Stomach smooth muscle (tissue), 2 donors: ENCODE measurements at regions not wholly inside any gene's neighbourhood (a gene's known extent, or its start where the extent isn't known, plus 50 kb on each side); places are given as distances from the start of the nearest gene placed in this dataset.
A peak's percentile ranks its signal among the peaks of the same experiment; 100 is the strongest.

Source experiments
- H3K27ac ChIP-seq: one replicate; pipeline ENCODE4 v1.7.0; 2013; ENCODE audit warnings: mild to moderate bottlenecking, low read length, inconsistent platforms
- H3K27me3 ChIP-seq, 2 donors: one replicate each; pipeline ENCODE4 v1.7.0; 2013; ENCODE audit warnings: low read length in 2 of 2; ENCODE audit not compliant: insufficient read depth in 2 of 2, control insufficient read depth in 1 of 2
- H3K36me3 ChIP-seq, 2 donors: one replicate each; pipeline ENCODE4 v1.7.0; 2013; ENCODE audit warnings: low read length in 2 of 2; ENCODE audit not compliant: control insufficient read depth in 2 of 2, insufficient read depth in 2 of 2
- H3K4me1 ChIP-seq: one replicate; pipeline ENCODE4 v1.7.0; 2013; ENCODE audit warnings: low read length; ENCODE audit not compliant: control insufficient read depth, insufficient read depth
- H3K4me3 ChIP-seq, 2 donors: one replicate each; pipeline ENCODE4 v1.7.0; 2013; ENCODE audit warnings: low read length in 2 of 2
- H3K9ac ChIP-seq, 2 donors: one replicate each; pipeline ENCODE4 v1.7.0; 2013; ENCODE audit warnings: low read length in 2 of 2, mild to moderate bottlenecking in 1 of 2
- H3K9me3 ChIP-seq, 2 donors: one replicate each; pipeline ENCODE4 v1.7.0; 2013; ENCODE audit warnings: low read length in 2 of 2; ENCODE audit not compliant: control insufficient read depth in 2 of 2
- donor health status: healthy.
- donor health status: Pancreatic carcinoma.

DNA sequence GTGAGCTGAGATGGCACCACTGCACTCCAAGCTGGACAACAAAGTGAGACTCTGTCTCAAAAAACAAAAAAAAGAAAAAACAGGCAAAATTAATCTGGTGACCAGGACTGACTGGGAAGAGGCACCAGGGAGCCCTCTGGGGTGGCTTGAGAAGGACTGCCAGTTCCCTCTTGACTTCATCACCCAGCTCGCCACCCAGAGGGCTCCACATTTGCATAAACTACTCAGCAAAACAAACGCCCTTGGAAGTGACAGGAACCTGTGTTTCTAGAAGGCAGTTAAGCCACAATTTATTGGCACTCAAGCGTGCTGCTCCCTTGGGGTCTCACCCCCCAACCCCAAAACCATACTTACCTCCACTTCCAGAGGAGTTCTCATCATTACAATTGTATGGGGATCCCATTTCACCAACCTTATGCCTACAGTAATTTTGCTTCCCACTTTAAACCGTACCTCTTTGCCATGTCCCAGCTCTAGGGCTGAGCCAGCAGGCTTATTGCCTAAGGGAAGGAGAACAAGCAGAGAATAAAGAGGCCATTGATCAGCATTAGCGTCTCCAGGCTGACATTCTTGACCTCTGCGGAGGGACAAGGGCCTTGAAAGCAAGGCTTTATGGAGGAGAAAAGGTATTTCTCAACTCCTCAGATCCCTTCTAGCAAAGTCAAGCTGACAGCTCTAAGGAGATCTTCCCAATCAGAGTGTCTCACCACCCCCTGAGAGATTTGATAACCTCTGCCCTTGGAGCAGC is 357.4 kb downstream of the SHQ1 start:
- H3K9ac ChIP-seq = no peak overlapping the region

DNA sequence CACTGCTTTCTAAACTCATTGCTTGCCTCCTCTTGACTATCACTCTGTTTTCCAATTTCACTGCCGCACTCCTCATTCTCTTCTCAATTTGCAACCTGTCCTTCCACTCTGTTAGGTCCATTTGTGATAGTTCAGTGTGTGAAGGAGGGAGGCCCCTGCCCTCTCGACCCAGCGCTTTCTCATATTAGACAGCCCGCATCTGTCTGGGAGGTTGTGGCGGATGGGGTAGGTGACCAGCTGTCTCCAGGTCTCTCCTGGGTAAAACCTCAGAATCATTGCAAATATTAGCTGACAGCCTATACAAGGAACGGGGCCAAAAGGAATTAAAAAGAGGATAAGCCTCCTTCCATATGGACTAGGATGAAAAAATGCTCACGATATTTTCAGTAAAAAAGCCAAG is 358.3 kb downstream of the SHQ1 start:
- no peak overlapping the region for H3K9ac ChIP-seq
- no peak overlapping the region for H3K4me3 ChIP-seq
- peaks cover 0 to 4% of the 10 kb centered on the region in 2 donors for H3K9me3 ChIP-seq
- no peak overlapping the region for H3K27ac ChIP-seq
- no peaks in the 10 kb centered on the region for H3K36me3 ChIP-seq
- H3K27me3 ChIP-seq = no peaks in the 10 kb centered on the region
- peaks cover 16% of the 10 kb centered on the region for H3K4me1 ChIP-seq

More for the DNA sequence above, 357.4 kb downstream of the SHQ1 start:
- H3K4me3 ChIP-seq = no peak overlapping the region
- H3K4me1 ChIP-seq = peaks cover 11% of the 10 kb centered on the region
- no peak overlapping the region for H3K27ac ChIP-seq
- no peaks in the 10 kb centered on the region for H3K36me3 ChIP-seq
- peaks cover 0 to 4% of the 10 kb centered on the region in 2 donors for H3K9me3 ChIP-seq
- H3K27me3 ChIP-seq = no peaks in the 10 kb centered on the region

DNA sequence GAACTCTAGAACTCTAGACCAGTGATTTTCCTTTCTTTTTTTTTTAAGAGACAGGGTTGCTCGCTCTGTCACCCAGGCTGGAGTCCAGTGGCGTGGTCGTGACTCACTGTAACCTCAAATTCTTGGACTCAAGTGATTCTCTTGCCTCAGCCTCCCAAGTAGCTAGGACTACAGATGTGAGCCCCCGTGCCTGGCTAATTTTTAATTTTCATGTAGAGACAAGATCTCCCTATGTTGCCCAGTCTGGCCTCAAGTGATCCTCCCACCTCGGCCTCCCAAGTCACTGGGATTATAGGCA is 359.6 kb downstream of the SHQ1 start:
- no peak overlapping the region for H3K27ac ChIP-seq
- no peak overlapping the region for H3K4me3 ChIP-seq
- H3K36me3 ChIP-seq = no peaks in the 10 kb centered on the region
- no peaks in the 10 kb centered on the region for H3K9me3 ChIP-seq
- H3K9ac ChIP-seq = no peak overlapping the region
- H3K27me3 ChIP-seq = no peaks in the 10 kb centered on the region
- peaks cover 16% of the 10 kb centered on the region for H3K4me1 ChIP-seq

DNA sequence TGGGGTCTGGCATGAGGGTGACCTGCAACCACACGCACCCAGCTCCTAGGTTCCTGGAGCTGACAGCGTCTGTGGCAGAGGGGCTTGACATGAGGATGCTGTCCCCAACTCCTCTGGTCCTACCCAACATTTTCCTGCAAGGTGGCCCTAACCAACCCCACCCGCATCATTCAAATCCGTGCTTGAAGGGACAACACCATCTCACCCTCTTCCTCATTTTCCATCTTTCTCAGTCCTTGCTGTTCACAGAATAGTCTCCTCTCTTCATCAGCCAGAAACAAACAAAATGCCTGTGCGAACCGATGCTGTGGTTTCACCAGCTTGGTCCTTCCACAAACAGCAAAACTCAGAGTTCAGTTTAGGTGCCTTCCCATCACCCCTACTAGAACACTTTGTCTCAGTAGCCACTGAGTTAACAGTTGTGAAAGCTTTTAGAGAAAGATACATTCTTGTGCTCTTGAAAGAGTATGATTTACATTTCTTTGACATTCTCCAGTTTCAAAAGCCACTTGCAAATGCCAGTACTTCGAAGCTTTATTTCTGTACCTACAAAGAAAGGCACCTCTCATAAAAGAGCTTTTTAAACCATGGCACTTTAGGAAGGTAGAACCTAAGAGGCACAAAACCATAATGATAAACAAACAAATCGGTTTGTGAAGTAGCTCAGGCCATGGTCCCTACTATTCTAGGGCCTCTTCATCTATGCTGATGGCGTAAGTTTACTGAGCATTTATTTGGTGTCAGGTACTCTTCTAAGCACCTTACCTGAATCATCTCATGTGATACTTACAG is 360.1 kb downstream of the SHQ1 start:
- Histone ChIP-seq H3K9me3 (no peaks in the 10 kb centered on the region), H3K36me3 (no peaks in the 10 kb centered on the region), H3K9ac (no peak overlapping the region), H3K27ac (no peak overlapping the region), H3K27me3 (no peaks in the 10 kb centered on the region), H3K4me1 (peaks cover 16% of the 10 kb centered on the region), H3K4me3 (no peak overlapping the region)

DNA sequence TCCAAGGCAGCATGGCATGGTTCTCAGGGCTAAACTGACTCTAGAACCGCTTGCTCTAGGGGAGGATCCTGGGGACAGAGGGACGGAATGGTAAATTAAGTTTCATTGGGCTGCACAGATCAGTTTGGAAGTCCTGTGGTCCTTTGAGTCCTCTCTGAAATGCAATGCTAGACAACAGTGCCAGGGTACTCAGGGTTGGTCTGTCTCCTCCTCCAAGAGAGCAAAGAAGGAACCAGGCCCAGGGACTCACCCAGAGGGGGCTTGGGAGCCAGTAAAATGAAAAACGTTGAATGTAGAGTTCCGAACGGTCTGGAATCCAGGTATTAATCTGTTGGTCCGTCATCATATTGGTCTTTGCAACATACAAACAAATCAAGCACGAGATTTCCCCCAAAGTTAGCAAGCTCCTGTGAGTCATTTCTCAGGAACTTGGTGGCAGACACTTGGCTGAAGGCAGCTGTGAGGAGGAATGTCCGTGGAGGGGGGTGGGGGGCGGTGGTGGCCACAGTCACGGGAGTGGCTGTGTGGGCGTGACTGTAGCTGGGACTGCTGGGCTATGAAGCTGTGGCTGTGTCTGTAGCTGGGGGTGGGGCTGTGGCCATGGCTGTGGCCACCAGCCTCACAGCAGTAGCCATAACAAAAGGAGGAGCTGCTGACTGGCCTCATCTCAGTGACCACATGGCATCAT is 361.0 kb downstream of the SHQ1 start:
- no peak overlapping the region for H3K4me3 ChIP-seq
- no peaks in the 10 kb centered on the region for H3K9me3 ChIP-seq
- no peak overlapping the region for H3K9ac ChIP-seq
- H3K27me3 ChIP-seq = no peaks in the 10 kb centered on the region
- no peaks in the 10 kb centered on the region for H3K36me3 ChIP-seq
- H3K27ac ChIP-seq = no peak overlapping the region
- H3K4me1 ChIP-seq = peaks cover 20% of the 10 kb centered on the region

DNA sequence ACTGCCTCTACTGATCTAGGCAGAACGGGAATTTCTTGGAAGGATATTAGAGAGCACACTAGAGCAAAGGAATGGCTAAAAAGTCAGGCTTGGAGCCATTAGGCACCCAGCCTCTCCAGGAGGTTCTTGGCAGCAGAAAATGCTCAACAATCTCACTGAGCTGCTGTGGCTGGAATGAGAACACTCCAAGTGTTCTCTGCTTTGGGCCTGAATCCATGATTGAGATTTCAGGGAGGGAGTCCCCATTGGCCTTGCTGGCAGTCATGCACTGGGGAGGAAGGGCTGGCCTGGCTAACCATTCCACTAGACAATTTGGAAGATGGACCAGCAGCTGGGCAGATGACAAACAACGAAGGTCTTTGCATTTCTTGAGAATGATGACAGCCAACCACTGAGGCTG is 362.6 kb downstream of the SHQ1 start:
- Histone ChIP-seq H3K27me3 (no peaks in the 10 kb centered on the region), H3K27ac (no peak overlapping the region), H3K4me1 (peaks cover 20% of the 10 kb centered on the region), H3K9me3 (no peaks in the 10 kb centered on the region), H3K4me3 (no peak overlapping the region), H3K9ac (no peak overlapping the region), H3K36me3 (no peaks in the 10 kb centered on the region)

DNA sequence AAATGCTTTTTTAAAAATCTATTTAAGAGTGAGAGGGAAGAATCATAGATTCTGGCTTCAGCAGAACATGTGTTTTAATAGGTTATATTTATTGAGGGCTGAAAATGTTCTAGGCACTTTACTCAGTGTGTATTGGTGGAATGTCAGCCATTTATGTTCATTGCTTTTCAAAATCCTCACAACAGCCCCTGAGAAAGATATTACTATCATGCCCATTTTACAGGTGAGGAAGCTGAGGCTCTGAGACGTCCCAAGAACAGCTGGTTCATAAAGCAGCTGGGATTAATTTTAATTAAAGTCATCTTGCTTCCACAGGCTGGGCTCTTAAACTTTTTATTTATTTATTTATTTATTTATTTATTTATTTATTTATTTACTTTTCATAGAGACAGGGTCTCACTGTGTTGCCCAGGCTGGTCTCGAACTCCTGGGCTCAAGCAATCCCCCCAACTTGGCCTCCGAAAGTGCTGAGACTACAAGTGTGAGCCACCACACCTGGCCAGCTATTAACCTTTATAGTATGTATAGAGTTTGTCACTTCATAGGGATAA is 364.6 kb downstream of the SHQ1 start:
- H3K9me3 ChIP-seq = no peaks in the 10 kb centered on the region
- no peak overlapping the region for H3K9ac ChIP-seq
- no peaks in the 10 kb centered on the region for H3K27me3 ChIP-seq
- H3K27ac ChIP-seq = no peak overlapping the region
- H3K4me3 ChIP-seq = no peak overlapping the region
- H3K4me1 ChIP-seq = peaks cover 20% of the 10 kb centered on the region
- no peaks in the 10 kb centered on the region for H3K36me3 ChIP-seq

DNA sequence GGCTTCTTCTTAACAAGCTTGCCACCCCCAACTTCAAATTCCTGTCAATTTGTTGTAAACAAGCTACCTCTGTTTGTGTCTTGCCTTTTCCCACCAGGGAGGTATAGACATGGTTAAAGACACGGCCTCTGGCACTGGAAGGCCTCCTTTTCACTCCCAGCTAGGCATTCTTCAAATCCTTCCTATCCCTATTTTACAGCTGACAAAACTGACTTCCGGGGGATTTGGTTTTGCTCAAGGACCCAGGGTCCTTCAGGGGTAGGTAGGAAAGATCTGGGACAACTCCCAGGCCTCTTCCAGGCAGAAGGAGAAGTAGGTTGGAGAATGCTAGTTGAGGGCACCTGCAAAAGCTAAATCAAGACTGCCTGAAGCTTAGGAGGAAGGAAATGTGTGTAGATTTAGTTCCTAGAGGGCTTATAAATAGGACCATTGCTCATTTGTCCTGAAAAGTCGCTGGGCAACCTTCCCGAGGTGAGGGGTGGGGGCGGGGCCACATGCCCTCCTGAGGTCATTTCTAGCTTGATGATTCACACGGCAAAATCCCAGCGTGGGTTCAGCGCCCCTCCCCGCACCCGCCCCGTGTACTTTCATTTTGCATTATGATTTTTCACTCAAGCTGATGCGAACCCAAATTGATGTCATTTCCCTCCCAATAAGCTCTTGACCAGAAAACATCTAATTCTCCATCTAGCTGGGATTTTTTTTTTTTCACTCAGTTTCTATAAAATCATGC is 365.5 kb downstream of the SHQ1 start:
- H3K4me1 ChIP-seq = peaks cover 17% of the 10 kb centered on the region
- H3K4me3 ChIP-seq = peak overlapping the region; percentile 12 to 62
- H3K27me3 ChIP-seq = no peaks in the 10 kb centered on the region
- no peaks in the 10 kb centered on the region for H3K36me3 ChIP-seq
- peak overlapping the region; percentile 11 for H3K27ac ChIP-seq
- H3K9me3 ChIP-seq = no peaks in the 10 kb centered on the region
- H3K9ac ChIP-seq = no peak overlapping the region

DNA sequence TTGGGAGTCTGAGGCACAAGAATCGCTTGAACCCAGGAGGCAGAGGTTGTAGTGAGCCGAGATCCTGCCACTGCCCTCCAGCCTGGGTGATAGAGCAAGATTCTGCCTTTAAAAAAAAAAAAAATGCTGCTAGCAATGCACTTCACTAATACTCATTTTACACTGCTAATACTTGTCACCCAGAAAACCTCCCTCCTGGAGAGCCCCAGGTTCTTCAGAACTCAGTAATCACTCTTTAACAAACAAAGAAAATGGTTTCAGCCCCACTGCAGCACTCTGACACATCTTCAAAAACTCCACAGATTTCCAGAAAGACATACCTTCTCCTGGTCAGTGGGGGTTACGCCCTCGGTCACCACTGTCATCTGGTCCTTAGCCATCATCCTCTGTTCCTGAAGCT is 366.7 kb downstream of the SHQ1 start:
- H3K27me3 ChIP-seq = no peaks in the 10 kb centered on the region
- no peaks in the 10 kb centered on the region for H3K9me3 ChIP-seq
- H3K4me3 ChIP-seq = no peak overlapping the region
- peaks cover 8% of the 10 kb centered on the region for H3K4me1 ChIP-seq
- no peak overlapping the region for H3K27ac ChIP-seq
- H3K9ac ChIP-seq = no peak overlapping the region
- H3K36me3 ChIP-seq = no peaks in the 10 kb centered on the region

DNA sequence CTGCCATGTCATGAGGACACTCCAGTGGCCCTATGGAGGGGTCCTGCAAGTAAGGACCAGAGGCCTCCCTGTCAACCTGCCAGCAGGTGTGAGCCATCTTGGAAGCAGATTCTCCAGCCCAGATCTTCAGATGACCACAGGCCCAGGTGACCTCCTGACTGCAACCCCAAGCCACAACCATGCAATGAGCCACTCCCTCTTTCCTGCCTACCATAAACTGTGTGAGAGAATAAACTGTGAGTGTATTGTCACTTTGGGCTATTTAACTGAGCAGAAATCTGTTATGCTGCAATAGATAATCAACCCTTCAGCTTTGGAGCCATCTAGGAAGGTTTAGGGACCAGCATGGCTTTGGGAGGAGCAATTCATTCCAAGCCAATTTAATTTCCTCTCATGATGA is 367.9 kb downstream of the SHQ1 start:
- H3K27ac ChIP-seq = no peak overlapping the region
- no peaks in the 10 kb centered on the region for H3K36me3 ChIP-seq
- H3K4me3 ChIP-seq = no peak overlapping the region

More for the DNA sequence above, 367.9 kb downstream of the SHQ1 start:
- H3K9ac ChIP-seq = no peak overlapping the region
- H3K9me3 ChIP-seq = no peaks in the 10 kb centered on the region
- H3K4me1 ChIP-seq = peaks cover 4% of the 10 kb centered on the region
- H3K27me3 ChIP-seq = no peaks in the 10 kb centered on the region
